ENCODE measurements at regions not wholly inside any gene's neighbourhood (a gene's known extent, or its start where the extent isn't known, plus 50 kb on each side); places are given as distances from the start of the nearest gene placed in this dataset.

DNA sequence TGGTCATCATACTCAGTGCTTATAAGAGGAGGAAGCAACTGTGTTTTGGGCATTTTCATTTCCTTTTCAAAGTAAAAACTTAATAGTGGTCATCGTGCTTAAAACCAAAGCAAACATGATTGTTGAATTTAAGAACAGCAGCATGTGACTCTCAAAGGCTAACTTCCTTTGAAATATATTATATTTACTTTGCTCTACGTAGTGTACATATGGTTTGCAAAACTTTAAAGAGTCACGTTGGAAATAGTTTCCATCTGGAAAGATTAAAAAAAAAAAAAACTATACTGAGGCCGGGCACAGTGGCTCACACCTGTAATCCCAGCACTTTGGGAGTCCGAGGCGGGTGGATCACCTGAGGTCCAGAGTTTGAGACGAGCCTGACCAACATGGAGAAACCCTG is 367.9 kb upstream of the BCHE start:
- Histone ChIP-seq H3K27ac (ENCODE audit: control insufficient read depth, insufficient read depth, low read length) (no peak overlapping the region), H3K4me2 (ENCODE audit: control insufficient read depth, extremely low read depth, insufficient read depth, low read depth, low read length) (no peak overlapping the region), H3K79me2 (ENCODE audit: control insufficient read depth, insufficient read depth, low read length) (no peaks in the 10 kb centered on the region), H4K20me1 (ENCODE audit: control insufficient read depth, extremely low read depth, insufficient read depth, low read length) (no peaks in the 10 kb centered on the region), H3K9ac (ENCODE audit: control insufficient read depth, extremely low read depth, insufficient read depth, low read length) (no peak overlapping the region), H3K4me1 (ENCODE audit: control insufficient read depth, extremely low read depth, insufficient read depth, low read length) (no peaks in the 10 kb centered on the region), H3K27me3 (ENCODE audit: control insufficient read depth, extremely low read depth, insufficient read depth, low read length) (no peaks in the 10 kb centered on the region), H3K9me3 (ENCODE audit: control insufficient read depth, low read depth, low read length) (no peaks in the 10 kb centered on the region), H3K4me3 (ENCODE audit: control insufficient read depth in 2 of 3, extremely low read depth in 1 of 3, insufficient read depth in 2 of 3, low read depth in 1 of 3, low read length in 3 of 3) (no peak overlapping the region), H3K36me3 (ENCODE audit: control insufficient read depth in 2 of 2, extremely low read depth in 1 of 2, insufficient read depth in 2 of 2, low read length in 2 of 2) (no peaks in the 10 kb centered on the region), H2AFZ (ENCODE audit: control insufficient read depth, low read length) (no peak overlapping the region), H3K9me1 (ENCODE audit: control insufficient read depth, extremely low read depth, insufficient read depth, low read length) (no peaks in the 10 kb centered on the region)
- DNase-seq (ENCODE audit: low read depth, low spot score) = no peak
- dilution Hi-C loops (cut with MboI; ENCODE audit: extremely low pct_ligation_motif_present, low sequenced_read_pairs) = no loop called here
- no peak for TF ChIP-seq EZH2 (IDR thresholded peaks at IDR 0.05; ENCODE audit: low read length)
- no peak for TF ChIP-seq CTCF (optimal IDR thresholded peaks at IDR 0.05 in 1 of 3, IDR thresholded peaks at IDR 0.05 in 1 of 3, conservative IDR thresholded peaks at IDR 0.05 in 1 of 3; ENCODE audit: extremely low read depth in 1 of 3, insufficient read depth in 2 of 3, low read length in 3 of 3)
- no peak for FAIRE-seq

DNA sequence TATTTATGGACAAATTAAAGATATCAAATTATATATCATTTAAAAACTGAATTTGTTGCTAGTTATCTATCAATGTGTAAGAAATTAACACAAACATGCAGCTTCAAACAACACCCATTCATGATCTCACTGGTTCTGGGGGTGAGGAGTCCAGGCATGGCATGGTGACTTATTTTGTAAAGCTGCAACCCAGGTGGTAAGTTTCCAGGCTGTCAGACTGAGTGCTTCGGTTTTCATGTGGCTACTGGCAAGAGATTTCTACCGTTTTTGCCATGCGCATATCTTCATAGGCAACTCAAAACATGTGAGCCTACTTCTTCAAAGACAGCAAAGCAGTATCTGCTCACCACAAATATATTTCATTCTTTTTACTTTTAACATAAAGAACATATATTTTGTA is 364.3 kb upstream of the BCHE start:
- H3K4me2 ChIP-seq (ENCODE audit: control insufficient read depth, extremely low read depth, insufficient read depth, low read depth, low read length) = no peak overlapping the region
- H3K9me1 ChIP-seq (ENCODE audit: control insufficient read depth, extremely low read depth, insufficient read depth, low read length) = no peaks in the 10 kb centered on the region
- FAIRE-seq = no peak
- TF ChIP-seq CTCF (optimal IDR thresholded peaks at IDR 0.05 in 1 of 3, IDR thresholded peaks at IDR 0.05 in 1 of 3, conservative IDR thresholded peaks at IDR 0.05 in 1 of 3; ENCODE audit: extremely low read depth in 1 of 3, insufficient read depth in 2 of 3, low read length in 3 of 3) (no peak), EZH2 (IDR thresholded peaks at IDR 0.05; ENCODE audit: low read length) (no peak)
- H4K20me1 ChIP-seq (ENCODE audit: control insufficient read depth, extremely low read depth, insufficient read depth, low read length) = no peaks in the 10 kb centered on the region
- no peaks in the 10 kb centered on the region for H3K9me3 ChIP-seq (ENCODE audit: control insufficient read depth, low read depth, low read length)
- no peaks in the 10 kb centered on the region for H3K27me3 ChIP-seq (ENCODE audit: control insufficient read depth, extremely low read depth, insufficient read depth, low read length)
- no peaks in the 10 kb centered on the region for H3K4me1 ChIP-seq (ENCODE audit: control insufficient read depth, extremely low read depth, insufficient read depth, low read length)
- no peak overlapping the region for H3K27ac ChIP-seq (ENCODE audit: control insufficient read depth, insufficient read depth, low read length)
- DNase-seq (ENCODE audit: low read depth, low spot score) = no peak
- no peaks in the 10 kb centered on the region for H3K79me2 ChIP-seq (ENCODE audit: control insufficient read depth, insufficient read depth, low read length)
- no peak overlapping the region for H2AFZ ChIP-seq (ENCODE audit: control insufficient read depth, low read length)
- no peaks in the 10 kb centered on the region for H3K36me3 ChIP-seq (ENCODE audit: control insufficient read depth in 2 of 2, extremely low read depth in 1 of 2, insufficient read depth in 2 of 2, low read length in 2 of 2)
- no peak overlapping the region for H3K4me3 ChIP-seq (ENCODE audit: control insufficient read depth in 2 of 3, extremely low read depth in 1 of 3, insufficient read depth in 2 of 3, low read depth in 1 of 3, low read length in 3 of 3)
- no peak overlapping the region for H3K9ac ChIP-seq (ENCODE audit: control insufficient read depth, extremely low read depth, insufficient read depth, low read length)
- dilution Hi-C loops (cut with MboI; ENCODE audit: extremely low pct_ligation_motif_present, low sequenced_read_pairs) = no loop called here

Measured in keratinocyte (primary cell).